ENCODE measurements at regions not wholly inside any gene's neighbourhood (a gene's known extent, or its start where the extent isn't known, plus 50 kb on each side); places are given as distances from the start of the nearest gene placed in this dataset.

DNA sequence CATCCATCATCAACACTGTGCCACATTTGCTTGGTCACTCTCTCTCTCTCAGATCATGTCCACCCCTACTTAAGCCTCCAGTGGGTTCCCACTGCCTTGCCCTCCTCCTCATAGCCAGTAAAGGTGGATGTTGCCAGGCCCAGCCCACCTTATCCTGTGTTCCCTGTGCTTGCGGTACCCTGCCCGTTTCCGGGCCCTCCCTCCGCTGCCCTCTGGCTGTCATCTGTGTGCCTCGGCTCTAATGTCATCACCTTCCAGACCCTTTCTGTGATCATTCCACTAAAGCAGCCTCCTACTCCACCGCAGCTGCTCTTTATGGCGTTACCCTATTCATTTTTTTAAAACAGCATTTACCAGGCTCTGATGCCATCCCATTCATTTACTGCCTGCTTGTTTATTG, 305.7 kb upstream of the SKOR2 start:
- TF ChIP-seq RAD21 (IDR thresholded peaks at IDR 0.05; ENCODE audit: low read length) (no peak), FOXM1 (IDR thresholded peaks at IDR 0.05; ENCODE audit: low read depth) (no peak), RCOR1 (IDR thresholded peaks at IDR 0.05; ENCODE audit: low read length) (no peak), YY1 (IDR thresholded peaks at IDR 0.05; ENCODE audit: low read depth) (no peak), TCF12 (IDR thresholded peaks at IDR 0.05) (no peak)
- TF ChIP-seq, protein P1, sequence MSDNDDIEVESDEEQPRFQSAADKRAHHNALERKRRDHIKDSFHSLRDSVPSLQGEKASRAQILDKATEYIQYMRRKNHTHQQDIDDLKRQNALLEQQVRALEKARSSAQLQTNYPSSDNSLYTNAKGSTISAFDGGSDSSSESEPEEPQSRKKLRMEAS (IDR thresholded peaks at IDR 0.05; ENCODE audit: low read depth) = no peak
- TF ChIP-seq, protein P2, sequence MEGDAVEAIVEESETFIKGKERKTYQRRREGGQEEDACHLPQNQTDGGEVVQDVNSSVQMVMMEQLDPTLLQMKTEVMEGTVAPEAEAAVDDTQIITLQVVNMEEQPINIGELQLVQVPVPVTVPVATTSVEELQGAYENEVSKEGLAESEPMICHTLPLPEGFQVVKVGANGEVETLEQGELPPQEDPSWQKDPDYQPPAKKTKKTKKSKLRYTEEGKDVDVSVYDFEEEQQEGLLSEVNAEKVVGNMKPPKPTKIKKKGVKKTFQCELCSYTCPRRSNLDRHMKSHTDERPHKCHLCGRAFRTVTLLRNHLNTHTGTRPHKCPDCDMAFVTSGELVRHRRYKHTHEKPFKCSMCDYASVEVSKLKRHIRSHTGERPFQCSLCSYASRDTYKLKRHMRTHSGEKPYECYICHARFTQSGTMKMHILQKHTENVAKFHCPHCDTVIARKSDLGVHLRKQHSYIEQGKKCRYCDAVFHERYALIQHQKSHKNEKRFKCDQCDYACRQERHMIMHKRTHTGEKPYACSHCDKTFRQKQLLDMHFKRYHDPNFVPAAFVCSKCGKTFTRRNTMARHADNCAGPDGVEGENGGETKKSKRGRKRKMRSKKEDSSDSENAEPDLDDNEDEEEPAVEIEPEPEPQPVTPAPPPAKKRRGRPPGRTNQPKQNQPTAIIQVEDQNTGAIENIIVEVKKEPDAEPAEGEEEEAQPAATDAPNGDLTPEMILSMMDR (IDR thresholded peaks at IDR 0.05) = no peak

Data from SK-N-SH (cell line).